ENCODE measurements at regions not wholly inside any gene's neighbourhood (a gene's known extent, or its start where the extent isn't known, plus 50 kb on each side); places are given as distances from the start of the nearest gene placed in this dataset.
"Not testable (repeated sequence)": the region's sequence is repeated elsewhere in the genome, so short reads cannot be mapped to it uniquely, and the experiment has no call there.

DNA sequence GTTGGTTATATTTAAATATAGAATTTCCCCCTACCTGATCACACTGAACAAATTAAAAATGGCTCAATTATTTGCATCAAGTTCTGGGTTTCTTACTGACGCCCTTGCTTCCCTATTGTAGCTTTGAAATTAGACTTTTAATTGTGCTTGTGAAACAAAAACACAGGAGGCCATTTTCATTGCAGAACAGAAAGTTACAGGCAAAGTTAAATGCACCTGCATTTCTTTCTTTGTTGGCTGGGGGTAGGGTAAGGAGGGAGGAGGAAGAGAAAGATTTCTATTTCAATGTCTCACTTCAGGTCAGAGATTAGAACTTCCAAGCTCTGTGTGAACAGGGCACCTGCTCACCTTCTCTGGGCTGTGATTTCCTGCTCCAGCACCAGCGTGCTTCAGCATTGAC lies 199.6 kb downstream of the BCL11A start:
- Histone ChIP-seq H3K4me1 (peaks cover 66 to 100% (median 97%) of the 10 kb centered on the region in 10 experiments), H3K9ac (no peak overlapping the region), H3K9me3 (replicated peaks in 1 of 11) (peaks cover 0 to 21% (median 16%) of the 10 kb centered on the region in 11 experiments; a peak in 15 of 22 replicates), H3K27ac (peak overlapping the region in 2 of 11 experiments; percentile 53 to 69; a peak in 2 of 22 replicates), H3K36me3 (no peaks in the 10 kb centered on the region), H3K4me3 (no peak overlapping the region), H3K4me2 (peak overlapping the region in 10 of 11 experiments; percentile 68 to 91 (median 79); a peak in 18 of 22 replicates), H4K20me1 (no peaks in the 10 kb centered on the region), H3K27me3 (no peaks in the 10 kb centered on the region)
- no peak for TF ChIP-seq Cebpa-rat (IDR thresholded peaks at IDR 0.05)

DNA sequence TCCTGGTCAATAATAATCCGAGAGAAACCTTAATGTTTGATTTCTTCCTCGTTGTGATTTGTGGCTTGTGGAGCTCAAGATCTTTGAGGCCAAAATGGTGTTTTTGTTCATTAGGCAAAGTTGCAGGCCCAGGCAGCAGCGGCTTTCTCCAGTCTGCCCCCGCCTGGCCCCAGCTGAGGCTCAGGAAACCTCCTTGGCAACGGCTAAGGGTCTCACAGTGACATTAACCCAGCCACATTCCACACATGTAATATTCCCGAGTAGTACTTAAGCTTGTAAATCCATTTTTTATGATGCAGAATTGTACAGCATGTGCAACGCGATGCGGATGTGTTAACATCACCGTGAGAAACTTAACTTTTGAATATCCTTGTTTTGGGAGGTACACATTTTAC lies 200.1 kb downstream of the BCL11A start:
- peak overlapping the region; percentile 68 to 91 (median 79); a peak in 21 of 22 replicates for H3K4me2 ChIP-seq
- peaks cover 61 to 100% (median 92%) of the 10 kb centered on the region in 10 experiments for H3K4me1 ChIP-seq

GRCh38 chr2:60352491-60353405 lies 200.7 kb downstream of the BCL11A start:
- Histone ChIP-seq H3K27ac (peak overlapping the region in 8 of 11 experiments; percentile 8 to 70 (median 58); a peak in 15 of 22 replicates), H4K20me1 (no peaks in the 10 kb centered on the region), H3K36me3 (no peaks in the 10 kb centered on the region), H3K4me3 (peak overlapping the region in 2 of 10 experiments; percentile 4 to 12; a peak in 1 of 20 replicates), H3K4me1 (peaks cover 57 to 96% (median 86%) of the 10 kb centered on the region in 10 experiments), H3K27me3 (no peaks in the 10 kb centered on the region), H3K9me3 (replicated peaks in 1 of 11) (peaks cover 0 to 21% (median 18%) of the 10 kb centered on the region in 11 experiments; a peak in 15 of 22 replicates), H3K9ac (peak overlapping the region in 5 of 11 experiments; percentile 1 to 57 (median 40); a peak in 10 of 22 replicates), H3K4me2 (peak overlapping the region; percentile 68 to 91 (median 79))
- TF ChIP-seq Cebpa-rat (IDR thresholded peaks at IDR 0.05): no peak

More for the DNA sequence above, 200.1 kb downstream of the BCL11A start:
- no peaks in the 10 kb centered on the region for H4K20me1 ChIP-seq
- H3K27ac ChIP-seq: peak overlapping the region in 8 of 11 experiments; percentile 6 to 70 (median 58); a peak in 15 of 22 replicates
- TF ChIP-seq Cebpa-rat (IDR thresholded peaks at IDR 0.05): no peak
- peak overlapping the region in 5 of 11 experiments; percentile 1 to 46 (median 39); a peak in 5 of 22 replicates for H3K9ac ChIP-seq
- H3K27me3 ChIP-seq: no peaks in the 10 kb centered on the region
- no peak overlapping the region for H3K4me3 ChIP-seq
- no peaks in the 10 kb centered on the region for H3K36me3 ChIP-seq
- peaks cover 0 to 21% (median 18%) of the 10 kb centered on the region in 11 experiments; a peak in 15 of 22 replicates for H3K9me3 ChIP-seq (replicated peaks in 1 of 11)

- Histone ChIP-seq H4K20me1 (no peaks in the 10 kb centered on the region), H3K9ac (peak overlapping the region in 7 of 11 experiments; percentile 3 to 57 (median 39); a peak in 8 of 22 replicates), H3K4me3 (peak overlapping the region in 1 of 10 experiments; percentile 12; a peak in 2 of 20 replicates), H3K36me3 (no peaks in the 10 kb centered on the region), H3K4me1 (peaks cover 55 to 86% (median 76%) of the 10 kb centered on the region in 10 experiments), H3K4me2 (peak overlapping the region; percentile 68 to 91 (median 79)), H3K27me3 (no peaks in the 10 kb centered on the region), H3K9me3 (replicated peaks in 1 of 11) (peaks cover 0 to 25% (median 18%) of the 10 kb centered on the region in 11 experiments; a peak in 17 of 22 replicates), H3K27ac (peak overlapping the region in 10 of 11 experiments; percentile 5 to 70 (median 42); a peak in 18 of 22 replicates)
- no peak for TF ChIP-seq Cebpa-rat (IDR thresholded peaks at IDR 0.05)
These were observed 201.7 kb downstream of the BCL11A start for GRCh38 chr2:60351802-60352201.

DNA sequence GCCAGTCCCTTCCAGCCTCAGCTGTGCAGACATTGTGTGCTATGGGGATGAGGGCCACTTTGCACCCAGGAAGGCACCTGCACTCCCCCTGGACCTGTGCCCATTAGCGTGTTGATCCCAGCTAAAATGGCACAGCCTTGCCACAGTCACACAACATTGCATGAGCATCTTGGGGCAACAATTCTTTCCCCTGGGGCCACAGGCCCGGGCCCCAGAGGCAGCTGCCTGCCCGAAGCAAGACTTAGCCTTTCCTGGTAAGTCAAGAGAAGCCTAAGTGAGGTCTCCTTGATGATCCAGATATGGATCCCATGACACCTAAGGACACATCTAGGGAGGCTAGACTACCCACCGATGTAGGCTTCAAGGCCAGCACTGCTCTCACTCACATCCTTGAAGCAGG lies 202.1 kb downstream of the BCL11A start:
- Histone ChIP-seq H3K9ac (peak overlapping the region in 2 of 11 experiments; percentile 40 to 57; a peak in 2 of 22 replicates), H3K4me3 (no peak overlapping the region; a peak in 1 of 20 replicates), H4K20me1 (no peaks in the 10 kb centered on the region), H3K36me3 (no peaks in the 10 kb centered on the region), H3K9me3 (replicated peaks in 1 of 11) (peaks cover 0 to 29% (median 18%) of the 10 kb centered on the region in 11 experiments; a peak in 17 of 22 replicates), H3K4me2 (peak overlapping the region; percentile 68 to 91 (median 79)), H3K4me1 (peaks cover 50 to 81% (median 72%) of the 10 kb centered on the region in 10 experiments), H3K27me3 (no peaks in the 10 kb centered on the region), H3K27ac (peak overlapping the region in 8 of 11 experiments; percentile 8 to 70 (median 58); a peak in 15 of 22 replicates)
- TF ChIP-seq Cebpa-rat (IDR thresholded peaks at IDR 0.05): no peak

GRCh38 chr2:60350791-60351190 lies 202.7 kb downstream of the BCL11A start:
- H4K20me1 ChIP-seq: no peaks in the 10 kb centered on the region
- TF ChIP-seq Cebpa-rat (IDR thresholded peaks at IDR 0.05): no peak
- peaks cover 45 to 76% (median 66%) of the 10 kb centered on the region in 10 experiments for H3K4me1 ChIP-seq
- peak overlapping the region in 6 of 11 experiments; percentile 29 to 70 (median 64); a peak in 9 of 22 replicates for H3K27ac ChIP-seq
- H3K4me2 ChIP-seq: peak overlapping the region in 10 of 11 experiments; percentile 68 to 91 (median 80); a peak in 19 of 22 replicates
- no peaks in the 10 kb centered on the region for H3K27me3 ChIP-seq
- no peak overlapping the region for H3K4me3 ChIP-seq
- no peak overlapping the region for H3K9ac ChIP-seq
- H3K36me3 ChIP-seq: no peaks in the 10 kb centered on the region
- peaks cover 0 to 30% (median 18%) of the 10 kb centered on the region in 11 experiments; a peak in 17 of 22 replicates for H3K9me3 ChIP-seq (replicated peaks in 1 of 11)

DNA sequence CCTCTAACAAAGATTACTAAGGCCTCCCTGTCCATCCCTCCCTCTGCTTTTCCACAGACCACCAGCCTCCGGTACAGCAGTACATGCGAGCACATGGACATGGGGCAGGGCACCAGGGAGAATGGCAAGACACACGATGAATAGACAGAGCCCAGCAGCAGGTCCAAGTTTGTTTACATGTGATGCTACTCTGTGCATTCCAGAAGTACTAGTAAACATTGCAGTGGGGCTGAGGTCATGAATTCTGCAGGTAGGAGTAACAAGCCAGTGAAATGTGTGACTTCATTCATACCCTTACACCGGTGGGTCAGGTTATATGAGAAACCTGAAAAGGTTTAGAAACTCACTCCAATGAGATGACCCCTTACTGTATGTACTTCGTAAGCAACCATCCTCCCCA lies 205.7 kb downstream of the BCL11A start:
- Histone ChIP-seq H3K9ac (no peak overlapping the region), H3K27me3 (no peaks in the 10 kb centered on the region), H3K4me1 (peaks cover 28 to 46% (median 36%) of the 10 kb centered on the region in 10 experiments), H3K4me3 (no peak overlapping the region), H3K9me3 (replicated peaks in 1 of 11) (peaks cover 0 to 30% (median 18%) of the 10 kb centered on the region in 11 experiments; a peak in 17 of 22 replicates), H3K36me3 (no peaks in the 10 kb centered on the region), H3K27ac (no peak overlapping the region), H4K20me1 (no peaks in the 10 kb centered on the region), H3K4me2 (no peak overlapping the region)
- no peak for TF ChIP-seq Cebpa-rat (IDR thresholded peaks at IDR 0.05)

DNA sequence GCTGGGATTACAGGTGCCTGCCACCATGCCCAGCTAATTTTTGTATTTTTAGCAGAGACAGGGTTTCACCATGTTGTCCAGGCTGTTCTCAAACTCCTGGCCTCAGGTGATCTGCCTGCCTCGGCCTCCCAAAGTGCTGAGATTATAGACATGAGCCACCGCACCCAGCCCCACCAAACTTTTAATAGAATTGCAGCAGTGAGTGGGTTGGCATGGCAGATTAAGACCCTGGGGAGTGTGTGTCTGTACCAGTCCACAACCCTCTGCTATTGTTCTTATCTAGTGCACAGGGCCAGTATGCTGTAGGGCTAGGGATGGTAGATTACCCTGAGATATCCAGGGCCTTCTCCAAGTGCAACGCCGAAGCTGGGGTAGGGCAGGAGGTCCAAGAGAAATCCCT lies 211.0 kb downstream of the BCL11A start:
- H3K9ac ChIP-seq, H3K4me1 ChIP-seq, H4K20me1 ChIP-seq, H3K4me2 ChIP-seq, H3K27ac ChIP-seq, H3K36me3 ChIP-seq, H3K4me3 ChIP-seq, H3K27me3 ChIP-seq: not testable (repeated sequence)
- H3K9me3 ChIP-seq (replicated peaks in 1 of 11): peaks cover 0 to 17% (median 0%) of the 10 kb centered on the region in 11 experiments; a peak in 8 of 22 replicates

- no peak overlapping the region for H3K4me3 ChIP-seq
- H3K27me3 ChIP-seq: no peaks in the 10 kb centered on the region
- no peak overlapping the region for H3K9ac ChIP-seq
- TF ChIP-seq Cebpa-rat (IDR thresholded peaks at IDR 0.05): no peak
- no peaks in the 10 kb centered on the region for H3K36me3 ChIP-seq
- H3K4me2 ChIP-seq: no peak overlapping the region
- H3K4me1 ChIP-seq: peaks cover 10 to 18% (median 14%) of the 10 kb centered on the region in 10 experiments; a peak in 18 of 20 replicates
- H4K20me1 ChIP-seq: no peaks in the 10 kb centered on the region
- H3K27ac ChIP-seq: no peak overlapping the region
- H3K9me3 ChIP-seq (replicated peaks in 1 of 11): peaks cover 0 to 9% (median 0%) of the 10 kb centered on the region in 11 experiments; a peak in 3 of 22 replicates
These were observed 212.3 kb downstream of the BCL11A start for GRCh38 chr2:60341151-60341550.
